OCI-LY3 (cell line): ENCODE measurements at regions not wholly inside any gene's neighbourhood (a gene's known extent, or its start where the extent isn't known, plus 50 kb on each side); places are given as distances from the start of the nearest gene placed in this dataset.

ENCODE experiments used
- H2AFZ ChIP-seq: fragments of 200-600, 300-600 bp; shearing (Covaris generic); 2 replicates; pipeline ENCODE4 v1.6.0; 2014; ENCODE audit warnings: antibody characterized with exemption, low read depth, low read length
- H3K27ac ChIP-seq: fragments of 200-600, 300-600 bp; sonication (generic); 2 replicates; pipeline ENCODE4 v1.5.1; 2014; ENCODE audit warnings: mild to moderate bottlenecking, low read length, moderate library complexity, mixed read lengths
- H3K27me3 ChIP-seq: fragments of 200-600, 300-600 bp; sonication (generic); 2 replicates; pipeline ENCODE4 v1.6.1; 2014; ENCODE audit warnings: low read depth, low read length, mixed read lengths
- H3K36me3 ChIP-seq: fragments of 200-600, 300-600 bp; sonication (generic); replicated peaks from 2 replicates; pipeline ENCODE3; 2014; ENCODE audit warnings: low read depth, low read length, mixed read lengths
- H3K4me1 ChIP-seq: fragments of 300-600, 200-600 bp; sonication (generic); 2 replicates; pipeline ENCODE4 v1.6.1; 2014; ENCODE audit warnings: low read length, mixed read lengths
- H3K4me2 ChIP-seq: fragments of 200-600, 300-600 bp; sonication (generic); 2 replicates; pipeline ENCODE4 v1.6.1; 2014; ENCODE audit warnings: low read length, mixed read lengths
- H3K4me3 ChIP-seq: fragments of 300-600, 200-600 bp; sonication (generic); 2 replicates; pipeline ENCODE4 v1.5.1; 2014; ENCODE audit warnings: antibody characterized with exemption, mild to moderate bottlenecking, low read length, moderate library complexity
- H3K79me2 ChIP-seq: fragments of 300-600, 200-600 bp; shearing (Covaris generic); 2 replicates; pipeline ENCODE4 v1.6.1; 2014; ENCODE audit warnings: mild to moderate bottlenecking, low read length, mixed read lengths
- H3K9ac ChIP-seq: fragments of 300-600, 200-600 bp; shearing (Covaris generic); 2 replicates; pipeline ENCODE4 v1.6.0; 2014; ENCODE audit warnings: mild to moderate bottlenecking, low read length, moderate library complexity
- H3K9me3 ChIP-seq: fragments of 200-600, 300-600 bp; shearing (Covaris generic); 2 replicates; pipeline ENCODE4 v1.6.1; 2014; ENCODE audit warnings: low read length, mixed read lengths; ENCODE audit not compliant: insufficient read depth
- H4K20me1 ChIP-seq: fragments of 200-600, 300-600 bp; sonication (generic); 2 replicates; pipeline ENCODE4 v1.6.1; 2016; ENCODE audit warnings: low read length, mixed read lengths; ENCODE audit not compliant: insufficient read depth
- EZH2phosphoT487 ChIP-seq: fragments of 200-600 bp; shearing (Covaris generic); IDR thresholded peaks from 2 replicates; pipeline ENCODE4 v1.6.1; 2018; ENCODE audit warnings: antibody characterized with exemption, mixed run types, low read depth
- TF ChIP-seq, protein P1 (sequence below): fragments of 200-600, 300-600 bp; sonication (generic); IDR thresholded peaks from 2 replicates; pipeline ENCODE4 v1.5.1; 2014; ENCODE audit warnings: antibody characterized with exemption, low read length, low read depth

DNA sequence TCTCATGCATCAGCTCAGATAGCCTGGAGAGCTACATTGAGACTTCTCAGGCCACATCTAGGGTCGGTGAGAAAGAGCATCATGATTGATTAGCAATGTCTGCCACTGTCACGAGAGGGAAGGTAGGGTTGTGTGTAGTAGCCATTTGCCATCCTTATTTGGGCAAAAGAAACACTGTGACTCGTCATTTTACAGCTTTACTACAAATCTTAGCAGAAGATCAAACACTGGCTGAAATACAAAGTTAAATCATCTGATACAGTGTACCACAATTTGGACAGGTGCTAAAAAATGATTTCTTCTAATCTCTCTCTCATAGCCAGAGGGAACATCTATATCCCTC is 334.3 kb downstream of the CBLN1 start:
- H2AFZ ChIP-seq = no peak overlapping the region
- H3K4me1 ChIP-seq = no peaks in the 10 kb centered on the region
- no peaks in the 10 kb centered on the region for H3K9me3 ChIP-seq
- no peaks in the 10 kb centered on the region for H3K36me3 ChIP-seq
- H3K79me2 ChIP-seq = no peaks in the 10 kb centered on the region
- H3K9ac ChIP-seq = no peak overlapping the region
- no peaks in the 10 kb centered on the region for H4K20me1 ChIP-seq
- no peak overlapping the region for H3K4me2 ChIP-seq
- peaks cover 28% of the 10 kb centered on the region for H3K27me3 ChIP-seq
- TF ChIP-seq EZH2phosphoT487 = no peak
- TF ChIP-seq, protein P1, sequence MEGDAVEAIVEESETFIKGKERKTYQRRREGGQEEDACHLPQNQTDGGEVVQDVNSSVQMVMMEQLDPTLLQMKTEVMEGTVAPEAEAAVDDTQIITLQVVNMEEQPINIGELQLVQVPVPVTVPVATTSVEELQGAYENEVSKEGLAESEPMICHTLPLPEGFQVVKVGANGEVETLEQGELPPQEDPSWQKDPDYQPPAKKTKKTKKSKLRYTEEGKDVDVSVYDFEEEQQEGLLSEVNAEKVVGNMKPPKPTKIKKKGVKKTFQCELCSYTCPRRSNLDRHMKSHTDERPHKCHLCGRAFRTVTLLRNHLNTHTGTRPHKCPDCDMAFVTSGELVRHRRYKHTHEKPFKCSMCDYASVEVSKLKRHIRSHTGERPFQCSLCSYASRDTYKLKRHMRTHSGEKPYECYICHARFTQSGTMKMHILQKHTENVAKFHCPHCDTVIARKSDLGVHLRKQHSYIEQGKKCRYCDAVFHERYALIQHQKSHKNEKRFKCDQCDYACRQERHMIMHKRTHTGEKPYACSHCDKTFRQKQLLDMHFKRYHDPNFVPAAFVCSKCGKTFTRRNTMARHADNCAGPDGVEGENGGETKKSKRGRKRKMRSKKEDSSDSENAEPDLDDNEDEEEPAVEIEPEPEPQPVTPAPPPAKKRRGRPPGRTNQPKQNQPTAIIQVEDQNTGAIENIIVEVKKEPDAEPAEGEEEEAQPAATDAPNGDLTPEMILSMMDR = no peak
- no peak overlapping the region for H3K4me3 ChIP-seq
- H3K27ac ChIP-seq = no peak overlapping the region

- Histone ChIP-seq H3K4me1 (no peaks in the 10 kb centered on the region), H3K27me3 (peaks cover 28% of the 10 kb centered on the region), H2AFZ (no peak overlapping the region), H3K79me2 (no peaks in the 10 kb centered on the region), H3K9ac (no peak overlapping the region), H3K9me3 (no peaks in the 10 kb centered on the region), H3K4me3 (no peak overlapping the region), H3K4me2 (no peak overlapping the region), H3K27ac (no peak overlapping the region), H3K36me3 (no peaks in the 10 kb centered on the region), H4K20me1 (no peaks in the 10 kb centered on the region)
- TF ChIP-seq, protein P1 = no peak
- TF ChIP-seq EZH2phosphoT487 = no peak
Measured at GRCh38 chr16:48946686-48947370, 334.8 kb downstream of the CBLN1 start.

GRCh38 chr16:48942996-48943395 is 333.0 kb upstream of the N4BP1 start:
- no peaks in the 10 kb centered on the region for H3K36me3 ChIP-seq
- H3K4me1 ChIP-seq = no peaks in the 10 kb centered on the region
- TF ChIP-seq EZH2phosphoT487 = no peak
- TF ChIP-seq, protein P1 = no peak
- H3K9ac ChIP-seq = no peak overlapping the region
- no peaks in the 10 kb centered on the region for H3K79me2 ChIP-seq
- no peak overlapping the region for H2AFZ ChIP-seq
- no peaks in the 10 kb centered on the region for H3K9me3 ChIP-seq
- H3K4me3 ChIP-seq = no peak overlapping the region
- no peak overlapping the region for H3K4me2 ChIP-seq
- H3K27ac ChIP-seq = no peak overlapping the region
- peaks cover 28% of the 10 kb centered on the region for H3K27me3 ChIP-seq
- H4K20me1 ChIP-seq = no peaks in the 10 kb centered on the region

GRCh38 chr16:48936811-48937210 is 326.8 kb upstream of the N4BP1 start:
- Histone ChIP-seq H3K79me2 (no peaks in the 10 kb centered on the region), H3K4me1 (no peaks in the 10 kb centered on the region), H3K27me3 (no peaks in the 10 kb centered on the region), H3K27ac (no peak overlapping the region), H4K20me1 (no peaks in the 10 kb centered on the region), H3K9ac (no peak overlapping the region), H3K9me3 (no peaks in the 10 kb centered on the region), H2AFZ (no peak overlapping the region), H3K4me2 (no peak overlapping the region), H3K36me3 (no peaks in the 10 kb centered on the region), H3K4me3 (no peak overlapping the region)
- TF ChIP-seq, protein P1 = no peak
- no peak for TF ChIP-seq EZH2phosphoT487
